MG63 (cell line): ENCODE measurements at regions not wholly inside any gene's neighbourhood (a gene's known extent, or its start where the extent isn't known, plus 50 kb on each side); places are given as distances from the start of the nearest gene placed in this dataset.

Source experiments
- DNase-seq: peaks from one replicate; pipeline ENCODE4 v3.0.0-alpha.2; 2020
- H3K27me3 ChIP-seq: fragments of 250-450 bp; sonication (Bioruptor Pico); 2 replicates; pipeline ENCODE4 v1.5.1; 2020; ENCODE audit warnings: mild to moderate bottlenecking, moderate library complexity
- H3K36me3 ChIP-seq: fragments of 250-450 bp; sonication (Bioruptor Pico); 2 replicates; pipeline ENCODE4 v1.5.1; 2020; ENCODE audit warnings: mild to moderate bottlenecking, moderate library complexity
- H3K4me3 ChIP-seq: fragments of 250-450 bp; sonication (Bioruptor Pico); 2 replicates; pipeline ENCODE4 v1.5.1; 2020; ENCODE audit warnings: mild to moderate bottlenecking, moderate library complexity
- H3K9me3 ChIP-seq: fragments of 250-450 bp; sonication (Bioruptor Pico); 2 replicates; pipeline ENCODE4 v1.5.1; 2020; ENCODE audit warnings: mild to moderate bottlenecking, moderate library complexity

GRCh38 chr6:9921366-9921765 lies 493.5 kb downstream of the TFAP2A start:
- 0 out of 2 replicates have a peak, but pooled peaks cover 2% of the 10 kb centered on the region for H3K9me3 ChIP-seq
- H3K4me3 ChIP-seq, result no peak overlapping the region
- no peak for DNase-seq
- H3K36me3 ChIP-seq, result no peaks in the 10 kb centered on the region
- H3K27me3 ChIP-seq, result no peaks in the 10 kb centered on the region; the same call in 1 of the 2 replicates

GRCh38 chr6:9914951-9915350 lies 499.9 kb downstream of the TFAP2A start:
- no peaks in the 10 kb centered on the region; the same call in 1 of the 2 replicates for H3K27me3 ChIP-seq
- no peaks in the 10 kb centered on the region for H3K36me3 ChIP-seq
- DNase-seq, result no peak
- H3K4me3 ChIP-seq, result no peak overlapping the region
- no peaks in the 10 kb centered on the region for H3K9me3 ChIP-seq

GRCh38 chr6:9901376-9901775 lies 513.5 kb downstream of the TFAP2A start:
- Histone ChIP-seq H3K27me3 (no peaks in the 10 kb centered on the region), H3K4me3 (no peak overlapping the region), H3K36me3 (no peaks in the 10 kb centered on the region)

GRCh38 chr6:9896806-9897205 lies 518.1 kb downstream of the TFAP2A start:
- no peaks in the 10 kb centered on the region for H3K9me3 ChIP-seq
- DNase-seq, result no peak
- H3K27me3 ChIP-seq, result no peaks in the 10 kb centered on the region
- no peak overlapping the region for H3K4me3 ChIP-seq
- no peaks in the 10 kb centered on the region for H3K36me3 ChIP-seq

More at GRCh38 chr6:9901376-9901775, 513.5 kb downstream of the TFAP2A start:
- no peaks in the 10 kb centered on the region for H3K9me3 ChIP-seq
- DNase-seq, result no peak

GRCh38 chr6:9890893-9891292 lies 524.0 kb downstream of the TFAP2A start:
- DNase-seq, result no peak
- Histone ChIP-seq H3K9me3 (no peaks in the 10 kb centered on the region), H3K36me3 (no peaks in the 10 kb centered on the region), H3K27me3 (no peaks in the 10 kb centered on the region), H3K4me3 (no peak overlapping the region)

GRCh38 chr6:9890469-9890868 lies 524.4 kb downstream of the TFAP2A start:
- Histone ChIP-seq H3K9me3 (no peaks in the 10 kb centered on the region), H3K4me3 (no peak overlapping the region), H3K36me3 (no peaks in the 10 kb centered on the region), H3K27me3 (no peaks in the 10 kb centered on the region)
- DNase-seq, result no peak

- H3K27me3 ChIP-seq, result no peaks in the 10 kb centered on the region
- H3K4me3 ChIP-seq, result no peak overlapping the region
- no peaks in the 10 kb centered on the region for H3K36me3 ChIP-seq
- H3K9me3 ChIP-seq, result peaks cover 3% of the 10 kb centered on the region
- no peak for DNase-seq
Measured at GRCh38 chr6:9878535-9878934, 536.3 kb downstream of the TFAP2A start.

- H3K36me3 ChIP-seq, result no peaks in the 10 kb centered on the region
- H3K9me3 ChIP-seq, result no peaks in the 10 kb centered on the region
- DNase-seq, result no peak
- no peak overlapping the region for H3K4me3 ChIP-seq
- no peaks in the 10 kb centered on the region for H3K27me3 ChIP-seq
Measured at GRCh38 chr6:9875605-9876353, 539.1 kb downstream of the TFAP2A start.

- Histone ChIP-seq H3K9me3 (peaks cover 11% of the 10 kb centered on the region; the same call in 1 of the 2 replicates), H3K4me3 (no peak overlapping the region), H3K27me3 (no peaks in the 10 kb centered on the region), H3K36me3 (no peaks in the 10 kb centered on the region)
- no peak for DNase-seq
Measured at GRCh38 chr6:9862603-9863167, 552.2 kb downstream of the TFAP2A start.

GRCh38 chr6:9851541-9852380 lies 563.1 kb downstream of the TFAP2A start:
- H3K9me3 ChIP-seq, result peaks cover 18% of the 10 kb centered on the region
- no peaks in the 10 kb centered on the region for H3K27me3 ChIP-seq
- peak; percentile 17 for DNase-seq
- no peaks in the 10 kb centered on the region for H3K36me3 ChIP-seq
- H3K4me3 ChIP-seq, result no peak overlapping the region

GRCh38 chr6:9851006-9851405 lies 563.9 kb downstream of the TFAP2A start:
- Histone ChIP-seq H3K36me3 (no peaks in the 10 kb centered on the region), H3K27me3 (no peaks in the 10 kb centered on the region), H3K9me3 (peaks cover 25% of the 10 kb centered on the region), H3K4me3 (no peak overlapping the region)
- DNase-seq, result no peak

- no peak for DNase-seq
- H3K27me3 ChIP-seq, result no peaks in the 10 kb centered on the region
- peaks cover 23% of the 10 kb centered on the region for H3K9me3 ChIP-seq
- no peaks in the 10 kb centered on the region for H3K36me3 ChIP-seq
- H3K4me3 ChIP-seq, result no peak overlapping the region
Measured at GRCh38 chr6:9848094-9848493, 566.8 kb downstream of the TFAP2A start.

- no peaks in the 10 kb centered on the region for H3K27me3 ChIP-seq
- peaks cover 16% of the 10 kb centered on the region for H3K9me3 ChIP-seq
- H3K4me3 ChIP-seq, result no peak overlapping the region
- no peaks in the 10 kb centered on the region for H3K36me3 ChIP-seq
- no peak for DNase-seq
Measured at GRCh38 chr6:9841886-9842725, 572.8 kb downstream of the TFAP2A start.

- DNase-seq, result no peak
- no peaks in the 10 kb centered on the region for H3K36me3 ChIP-seq
- H3K9me3 ChIP-seq, result no peaks in the 10 kb centered on the region
- no peak overlapping the region for H3K4me3 ChIP-seq
- H3K27me3 ChIP-seq, result no peaks in the 10 kb centered on the region; the same call in 1 of the 2 replicates
Measured at GRCh38 chr6:9834233-9834632, 580.6 kb downstream of the TFAP2A start.

- Histone ChIP-seq H3K9me3 (no peaks in the 10 kb centered on the region), H3K4me3 (no peak overlapping the region), H3K27me3 (no peaks in the 10 kb centered on the region; the same call in 1 of the 2 replicates), H3K36me3 (no peaks in the 10 kb centered on the region)
- DNase-seq, result no peak
Measured at GRCh38 chr6:9831783-9832182, 583.1 kb downstream of the TFAP2A start.

- Histone ChIP-seq H3K9me3 (no peaks in the 10 kb centered on the region), H3K27me3 (no peaks in the 10 kb centered on the region; the same call in 1 of the 2 replicates), H3K36me3 (no peaks in the 10 kb centered on the region), H3K4me3 (no peak overlapping the region)
- no peak for DNase-seq
Measured at GRCh38 chr6:9830808-9831207, 584.1 kb downstream of the TFAP2A start.
